Keratinocyte (primary cell): ENCODE measurements at regions not wholly inside any gene's neighbourhood (a gene's known extent, or its start where the extent isn't known, plus 50 kb on each side); places are given as distances from the start of the nearest gene placed in this dataset.

Experiments used
- CTCF ChIP-seq, 3 experiments: IDR thresholded peaks in 1 of 3; conservative IDR thresholded peaks in 1 of 3; optimal IDR thresholded peaks in 1 of 3; 2 replicates in 2 of 3; 3 replicates in 1 of 3; pipeline versions ENCODE3 to v1.5.1; 2011; ENCODE audit warnings: low read length in 3 of 3, mild to moderate bottlenecking in 3 of 3, moderate library complexity in 2 of 3, control low read depth in 1 of 3, inconsistent platforms in 1 of 3; ENCODE audit not compliant: insufficient read depth in 2 of 3; ENCODE audit errors: extremely low read depth in 1 of 3
- EZH2 ChIP-seq: IDR thresholded peaks from one replicate; pipeline ENCODE4 v1.6.1; 2012; ENCODE audit warnings: inconsistent platforms, mild to moderate bottlenecking, low read length, moderate library complexity

DNA sequence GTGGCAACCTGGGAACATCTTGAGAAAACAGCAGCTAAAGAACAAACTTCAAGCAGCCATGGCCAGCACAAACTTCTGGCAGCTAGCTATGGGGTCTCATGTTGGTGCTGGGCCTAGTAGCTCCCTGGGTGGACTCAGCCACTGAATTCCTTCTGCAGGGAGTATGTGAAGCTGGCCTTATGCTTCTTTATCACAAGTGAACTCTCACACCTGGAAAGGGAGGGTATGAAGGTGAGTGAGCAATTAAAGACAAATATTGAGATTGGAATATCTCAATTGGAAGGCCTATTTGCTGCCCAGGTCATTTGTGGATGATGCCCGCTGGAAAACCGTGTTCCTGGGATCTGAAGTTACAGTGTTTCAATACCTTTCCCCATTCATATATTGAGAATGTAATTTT, 153.3 kb upstream of the RPS6KA3 start:
- TF ChIP-seq CTCF (optimal IDR thresholded peaks at IDR 0.05 in 1 of 3, IDR thresholded peaks at IDR 0.05 in 1 of 3, conservative IDR thresholded peaks at IDR 0.05 in 1 of 3; ENCODE audit: extremely low read depth in 1 of 3, insufficient read depth in 2 of 3, low read length in 3 of 3): no peak
- no peak for TF ChIP-seq EZH2
